ENCODE measurements at regions not wholly inside any gene's neighbourhood (a gene's known extent, or its start where the extent isn't known, plus 50 kb on each side); places are given as distances from the start of the nearest gene placed in this dataset.
"Not testable (repeated sequence)": the region's sequence is repeated elsewhere in the genome, so short reads cannot be mapped to it uniquely, and the experiment has no call there.

DNA sequence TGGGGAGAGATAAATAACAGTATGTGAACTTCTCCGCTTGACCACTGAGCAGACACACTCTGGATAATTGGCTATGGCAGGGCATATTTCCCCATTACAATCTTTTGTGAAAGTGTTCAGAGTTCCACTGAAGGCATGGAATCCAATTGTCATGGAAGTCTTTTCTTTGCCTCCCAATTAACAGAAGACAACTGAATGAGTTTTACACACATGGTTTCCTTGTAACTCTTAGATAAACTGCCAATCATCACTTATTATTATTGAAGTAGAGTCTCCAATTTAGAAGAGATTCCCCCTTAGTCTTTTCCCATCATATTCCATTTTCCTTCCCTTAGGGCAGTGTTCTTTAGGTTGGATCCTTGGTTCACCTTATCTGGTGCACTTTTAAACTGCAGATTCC is 308.3 kb downstream of the NR2F2 start:
- no peaks in the 10 kb centered on the region for H3K4me1 ChIP-seq
- no peaks in the 10 kb centered on the region for H3K36me3 ChIP-seq
- no peak overlapping the region for H3K4me3 ChIP-seq
- TF ChIP-seq, protein P1, sequence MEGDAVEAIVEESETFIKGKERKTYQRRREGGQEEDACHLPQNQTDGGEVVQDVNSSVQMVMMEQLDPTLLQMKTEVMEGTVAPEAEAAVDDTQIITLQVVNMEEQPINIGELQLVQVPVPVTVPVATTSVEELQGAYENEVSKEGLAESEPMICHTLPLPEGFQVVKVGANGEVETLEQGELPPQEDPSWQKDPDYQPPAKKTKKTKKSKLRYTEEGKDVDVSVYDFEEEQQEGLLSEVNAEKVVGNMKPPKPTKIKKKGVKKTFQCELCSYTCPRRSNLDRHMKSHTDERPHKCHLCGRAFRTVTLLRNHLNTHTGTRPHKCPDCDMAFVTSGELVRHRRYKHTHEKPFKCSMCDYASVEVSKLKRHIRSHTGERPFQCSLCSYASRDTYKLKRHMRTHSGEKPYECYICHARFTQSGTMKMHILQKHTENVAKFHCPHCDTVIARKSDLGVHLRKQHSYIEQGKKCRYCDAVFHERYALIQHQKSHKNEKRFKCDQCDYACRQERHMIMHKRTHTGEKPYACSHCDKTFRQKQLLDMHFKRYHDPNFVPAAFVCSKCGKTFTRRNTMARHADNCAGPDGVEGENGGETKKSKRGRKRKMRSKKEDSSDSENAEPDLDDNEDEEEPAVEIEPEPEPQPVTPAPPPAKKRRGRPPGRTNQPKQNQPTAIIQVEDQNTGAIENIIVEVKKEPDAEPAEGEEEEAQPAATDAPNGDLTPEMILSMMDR (IDR thresholded peaks at IDR 0.05): no peak
- ATAC-seq (no peak), DNase-seq (no peak)
- H3K27ac ChIP-seq: no peak overlapping the region
- H3K9me3 ChIP-seq: no peaks in the 10 kb centered on the region
- intact Hi-C loops (cut with DNase I): no loop called here
- H3K27me3 ChIP-seq (ENCODE audit: low read depth): no peaks in the 10 kb centered on the region

DNA sequence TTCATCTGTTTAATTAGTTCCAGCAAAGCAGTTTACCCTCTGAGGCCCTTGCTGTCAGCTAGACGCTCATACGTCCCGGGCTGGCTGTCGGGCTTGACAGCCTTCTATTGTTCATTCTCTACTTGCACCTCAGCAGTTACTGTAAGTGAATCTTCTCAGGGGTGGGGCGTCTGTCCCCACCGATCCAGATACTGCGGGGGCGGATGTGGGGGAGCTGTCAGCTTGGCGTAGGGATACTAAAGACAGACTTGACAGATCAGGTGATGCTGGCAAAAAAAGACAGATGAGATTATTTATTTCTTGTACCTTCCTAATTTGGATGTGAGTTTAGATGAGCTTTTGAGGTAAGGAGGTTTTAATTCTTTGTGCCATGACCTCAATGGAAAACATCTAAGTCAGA is 315.3 kb downstream of the NR2F2 start:
- H3K4me1 ChIP-seq: no peaks in the 10 kb centered on the region
- no peaks in the 10 kb centered on the region for H3K36me3 ChIP-seq
- no peaks in the 10 kb centered on the region for H3K27me3 ChIP-seq (ENCODE audit: low read depth)
- no peaks in the 10 kb centered on the region for H3K9me3 ChIP-seq
- DNase-seq: no peak
- H3K4me3 ChIP-seq: no peak overlapping the region
- H3K27ac ChIP-seq: no peak overlapping the region
- TF ChIP-seq, protein P1 (IDR thresholded peaks at IDR 0.05): no peak
- intact Hi-C loops (cut with DNase I): no loop called here
- no peak for ATAC-seq

DNA sequence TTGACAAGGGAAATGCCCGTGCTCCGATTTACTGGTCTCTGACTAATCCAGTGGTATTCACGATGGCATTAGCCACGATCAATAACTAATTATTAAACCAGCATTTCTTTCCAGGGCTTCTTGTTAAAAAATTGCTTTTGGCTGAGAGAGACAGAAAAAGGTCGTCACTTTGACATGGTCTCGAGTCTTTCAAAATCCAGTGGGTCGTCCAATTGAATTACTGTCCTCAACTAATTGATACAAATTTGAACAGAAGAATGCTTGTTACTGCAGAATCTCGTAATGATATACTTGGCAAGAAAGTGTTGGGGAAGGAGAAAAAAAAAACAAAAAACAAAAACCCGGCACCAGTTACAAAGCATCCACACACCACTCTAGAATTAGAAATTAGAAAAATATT is 318.4 kb downstream of the NR2F2 start:
- TF ChIP-seq, protein P1 (IDR thresholded peaks at IDR 0.05): no peak
- H3K4me3 ChIP-seq: no peak overlapping the region
- ATAC-seq (no peak), DNase-seq (no peak)
- no peak overlapping the region for H3K27ac ChIP-seq
- H3K36me3 ChIP-seq: no peaks in the 10 kb centered on the region
- intact Hi-C loops (cut with DNase I): no loop called here
- no peaks in the 10 kb centered on the region for H3K9me3 ChIP-seq
- H3K27me3 ChIP-seq (ENCODE audit: low read depth): no peaks in the 10 kb centered on the region
- no peaks in the 10 kb centered on the region for H3K4me1 ChIP-seq

DNA sequence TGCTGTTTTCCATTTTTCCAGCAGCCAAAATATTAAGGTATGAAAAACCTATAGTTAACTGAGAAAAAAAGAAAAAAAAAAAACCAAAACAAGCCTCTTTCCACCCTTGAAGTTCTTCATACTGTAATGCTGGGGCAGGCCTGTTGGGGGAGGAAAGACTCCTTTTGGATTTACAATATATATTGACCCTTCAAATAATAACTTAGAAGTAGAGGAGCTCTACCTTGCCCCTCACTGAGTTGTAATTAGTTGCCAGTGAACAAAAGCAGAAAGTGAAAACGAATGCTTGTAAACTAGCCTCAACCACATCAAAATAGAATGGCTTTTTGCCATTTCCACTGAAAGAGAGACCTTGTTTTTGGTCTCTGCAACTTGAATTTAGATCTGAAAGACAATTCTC is 326.6 kb downstream of the NR2F2 start:
- Histone ChIP-seq H3K27me3 (ENCODE audit: low read depth) (no peaks in the 10 kb centered on the region), H3K36me3 (no peaks in the 10 kb centered on the region), H3K27ac (no peak overlapping the region), H3K4me3 (no peak overlapping the region), H3K4me1 (no peaks in the 10 kb centered on the region), H3K9me3 (no peaks in the 10 kb centered on the region)
- TF ChIP-seq, protein P1 (IDR thresholded peaks at IDR 0.05): no peak
- DNase-seq: no peak
- intact Hi-C loops (cut with DNase I): no loop called here
- ATAC-seq: no peak

DNA sequence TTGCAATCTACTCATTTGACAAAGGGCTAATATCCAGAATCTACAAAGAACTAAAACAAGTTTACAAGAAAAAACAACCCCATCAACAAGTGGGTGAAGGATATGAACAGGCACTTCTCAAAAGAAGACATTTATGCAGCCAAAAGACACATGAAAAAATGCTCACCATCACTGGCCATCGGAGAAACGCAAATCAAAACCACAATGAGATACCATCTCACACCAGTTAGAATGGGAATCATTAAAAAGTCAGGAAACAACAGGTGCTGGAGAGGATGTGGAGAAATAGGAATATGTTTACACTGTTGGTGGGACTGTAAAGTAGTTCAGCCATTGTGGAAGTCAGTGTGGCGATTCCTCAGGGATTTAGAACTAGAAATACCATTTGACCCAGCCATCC is 336.5 kb downstream of the NR2F2 start:
- H3K27me3 ChIP-seq (ENCODE audit: low read depth); intact Hi-C loops (cut with DNase I); H3K36me3 ChIP-seq; H3K4me3 ChIP-seq; H3K27ac ChIP-seq; H3K4me1 ChIP-seq; ATAC-seq; DNase-seq; H3K9me3 ChIP-seq: not testable (repeated sequence)

DNA sequence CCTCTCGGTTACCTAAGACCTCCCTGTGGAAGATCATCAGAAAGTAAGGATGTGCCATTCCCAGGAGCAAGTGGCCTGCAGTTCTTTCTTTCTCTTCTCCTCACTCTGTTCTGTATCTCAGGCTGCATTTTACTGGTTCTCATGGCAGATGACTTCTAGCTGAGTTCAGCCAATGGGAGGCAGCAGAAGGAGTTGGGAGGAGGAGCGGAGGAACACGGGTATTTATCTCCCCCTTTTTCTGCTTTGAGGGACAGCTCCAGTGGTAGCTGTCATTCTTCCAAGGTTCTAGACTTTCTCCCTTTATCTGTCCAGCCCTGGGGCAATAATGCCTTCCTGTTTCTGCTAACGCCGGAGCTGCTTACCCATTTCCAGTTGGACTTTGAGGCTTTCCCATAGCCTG is 339.9 kb downstream of the NR2F2 start:
- intact Hi-C loops (cut with DNase I): no loop called here
- Histone ChIP-seq H3K9me3 (no peaks in the 10 kb centered on the region), H3K27ac (no peak overlapping the region), H3K4me1 (no peaks in the 10 kb centered on the region), H3K4me3 (no peak overlapping the region), H3K27me3 (ENCODE audit: low read depth) (no peaks in the 10 kb centered on the region), H3K36me3 (no peaks in the 10 kb centered on the region)
- ATAC-seq (no peak), DNase-seq (no peak)
- TF ChIP-seq, protein P1 (IDR thresholded peaks at IDR 0.05): no peak
